Stomach (tissue), 8 donors: ENCODE measurements at regions not wholly inside any gene's neighbourhood (a gene's known extent, or its start where the extent isn't known, plus 50 kb on each side); places are given as distances from the start of the nearest gene placed in this dataset.

Experiments
- DNase-seq, 2 donors: peaks; one replicate each; pipeline versions ENCODE4 v3.0.0 to v3.0.0-alpha.2; 2013 to 2019
- H3K27ac ChIP-seq, 5 donors: fragments of 200-600 bp in 4 of 5; sonication (generic) in 4 of 5; one replicate each; pipeline ENCODE4 v1.5.1; 2013 to 2019; ENCODE audit warnings: mild to moderate bottlenecking in 1 of 5, moderate library complexity in 1 of 5
- H3K27me3 ChIP-seq, 3 donors: fragments of 200-600 bp; sonication (generic); one replicate each; pipeline ENCODE4 v1.5.1; 2017 to 2019; ENCODE audit warnings: mixed run types in 1 of 3
- H3K36me3 ChIP-seq, 4 donors: fragments of 200-600 bp; sonication (generic); 1 replicate in 3 of 4; 2 replicates in 1 of 4; pipeline ENCODE4 v1.5.1; 2016 to 2019
- H3K4me1 ChIP-seq, 4 donors: fragments of 200-600 bp; sonication (generic); one replicate each; pipeline ENCODE4 v1.5.1; 2016 to 2019
- H3K4me3 ChIP-seq, 4 donors: fragments of 200-600 bp; sonication (generic) in 3 of 4; one replicate each; pipeline ENCODE4 v1.5.1; 2016 to 2019; ENCODE audit warnings: mild to moderate bottlenecking in 1 of 4
- H3K9me3 ChIP-seq, 4 donors: fragments of 200-600 bp; sonication (generic); one replicate each; pipeline ENCODE4 v1.5.1; 2016 to 2019
- CTCF ChIP-seq, 7 experiments: fragments of 450-650 bp in 4 of 7; fragments of 200-600 bp in 3 of 7; sonication (generic) in 3 of 7; IDR thresholded peaks; one replicate each; pipeline ENCODE4 v1.5.1; 2016 to 2019; ENCODE audit warnings: antibody characterized with exemption in 7 of 7, control low read depth in 2 of 7, mild to moderate bottlenecking in 1 of 7
- EP300 ChIP-seq: sonication (generic); formaldehyde crosslinking; IDR thresholded peaks from one replicate; pipeline ENCODE4 v1.6.1; 2017; ENCODE audit warnings: antibody characterized with exemption
- POLR2A ChIP-seq, 4 donors: fragments of 450-650 bp; IDR thresholded peaks; one replicate each; pipeline ENCODE4 v1.6.1; 2016; ENCODE audit warnings: antibody characterized with exemption in 4 of 4, control low read depth in 2 of 4, mild to moderate bottlenecking in 1 of 4, moderate library complexity in 1 of 4
- POLR2AphosphoS5 ChIP-seq, 3 donors: sonication (generic); formaldehyde crosslinking; IDR thresholded peaks; one replicate each; pipeline ENCODE4 v1.6.1; 2016; ENCODE audit warnings: antibody characterized with exemption in 3 of 3
- WGBS, 5 donors: extraction: QIAGEN DNeasy Blood & Tissue Kit in 3 of 5; methylation state at CpG; one replicate each; pipeline versions ENCODE4 v1.1.5 to v1.1.7; 2013 to 2018; 5-methylcytosine and 5-hydroxymethylcytosine counted together
- intact Hi-C: fragments of 100-400 bp; cut with DNase I; formaldehyde crosslinking; loops from one replicate; pipeline ENCODE4 v1.15.1; 2023; ENCODE audit warnings: low total_unique reads
- donor health status: healthy with polysubstance abuse.
- donor health status: Bipolar disorder and iron deficiency.
- donor health status: healthy.

- WGBS, 5 donors, result 81 to 89% (median 86%) methylated on average over 3 of the region's 3 CpGs
- Histone ChIP-seq H3K9me3 (no peaks in the 10 kb centered on the region), H3K27ac (no peak overlapping the region), H3K27me3 (no peaks in the 10 kb centered on the region), H3K36me3 (no peaks in the 10 kb centered on the region), H3K4me1 (peaks cover 0 to 8% (median 4%) of the 10 kb centered on the region in 4 donors), H3K4me3 (no peak overlapping the region)
- no peak for TF ChIP-seq POLR2AphosphoS5 (IDR thresholded peaks at IDR 0.05)
- TF ChIP-seq POLR2A (IDR thresholded peaks at IDR 0.05), result no peak
- no peak for TF ChIP-seq CTCF (IDR thresholded peaks at IDR 0.05)
- TF ChIP-seq EP300, result no peak
- DNase-seq, result no peak
- intact Hi-C loops, result no loop called here
These were observed 282.7 kb upstream of the PLET1 start for GRCh38 chr11:112543390-112543789.

- intact Hi-C loops, result no loop called here
- H3K36me3 ChIP-seq, result no peaks in the 10 kb centered on the region
- no peaks in the 10 kb centered on the region for H3K27me3 ChIP-seq
- no peak overlapping the region for H3K4me3 ChIP-seq
- no peak for DNase-seq
- no peak overlapping the region for H3K27ac ChIP-seq
- H3K9me3 ChIP-seq, result no peaks in the 10 kb centered on the region
- H3K4me1 ChIP-seq, result no peaks in the 10 kb centered on the region
- TF ChIP-seq POLR2A (IDR thresholded peaks at IDR 0.05), result no peak
- TF ChIP-seq EP300, result no peak
These were observed 288.0 kb upstream of the PLET1 start for GRCh38 chr11:112548641-112549040.

GRCh38 chr11:112553205-112553731 is 292.6 kb upstream of the PLET1 start:
- TF ChIP-seq EP300 (no peak), POLR2A (IDR thresholded peaks at IDR 0.05) (no peak), CTCF (IDR thresholded peaks at IDR 0.05) (no peak), POLR2AphosphoS5 (IDR thresholded peaks at IDR 0.05) (no peak)
- WGBS, 5 donors, result 71 to 86% (median 80%) methylated on average over 4 of the region's 4 CpGs
- DNase-seq, result no peak
- Histone ChIP-seq H3K4me3 (no peak overlapping the region), H3K9me3 (no peaks in the 10 kb centered on the region), H3K4me1 (peaks cover 0 to 8% (median 5%) of the 10 kb centered on the region in 4 donors), H3K27ac (no peak overlapping the region), H3K27me3 (no peaks in the 10 kb centered on the region), H3K36me3 (no peaks in the 10 kb centered on the region)
- intact Hi-C loops, result loop anchor here (10.0 kb wide), 1 partner anchor 268 kb away; no protein-coding TSS in a partner anchor

GRCh38 chr11:112554586-112554985 is 293.9 kb upstream of the PLET1 start:
- H3K36me3 ChIP-seq, result no peaks in the 10 kb centered on the region
- H3K27ac ChIP-seq, result no peak overlapping the region
- intact Hi-C loops, result loop anchor here (10.0 kb wide), 1 partner anchor 270 kb away; no protein-coding TSS in a partner anchor
- DNase-seq, result no peak
- H3K4me1 ChIP-seq, result peaks cover 0 to 8% (median 5%) of the 10 kb centered on the region in 4 donors
- no peaks in the 10 kb centered on the region for H3K9me3 ChIP-seq
- H3K27me3 ChIP-seq, result no peaks in the 10 kb centered on the region
- 58 to 76% (median 73%) methylated on average over 4 of the region's 4 CpGs for WGBS, 5 donors
- H3K4me3 ChIP-seq, result no peak overlapping the region
- TF ChIP-seq CTCF (IDR thresholded peaks at IDR 0.05) (no peak), POLR2A (IDR thresholded peaks at IDR 0.05) (no peak), POLR2AphosphoS5 (IDR thresholded peaks at IDR 0.05) (no peak), EP300 (no peak)
